ENCODE measurements at regions not wholly inside any gene's neighbourhood (a gene's known extent, or its start where the extent isn't known, plus 50 kb on each side); places are given as distances from the start of the nearest gene placed in this dataset.

GRCh38 chr3:33932010-33932764 lies 133.8 kb downstream of the PDCD6IP start:
- TF ChIP-seq CTCF (IDR thresholded peaks at IDR 0.05; ENCODE audit: insufficient read depth, missing control alignments) = no peak
- DNase-seq (ENCODE audit: insufficient read length, low spot score) (no peak), FAIRE-seq (no peak)

- TF ChIP-seq CTCF (IDR thresholded peaks at IDR 0.05; ENCODE audit: insufficient read depth, missing control alignments) = no peak
- DNase-seq (ENCODE audit: insufficient read length, low spot score) = no peak
- no peak for FAIRE-seq
Observed at GRCh38 chr3:33936171-33936920, 137.9 kb downstream of the PDCD6IP start.

- TF ChIP-seq CTCF (IDR thresholded peaks at IDR 0.05; ENCODE audit: insufficient read depth, missing control alignments) = no peak
- DNase-seq (ENCODE audit: insufficient read length, low spot score) (no peak), FAIRE-seq (no peak)
Observed at GRCh38 chr3:33936921-33937525, 138.6 kb downstream of the PDCD6IP start.

GRCh38 chr3:33937628-33938027 lies 139.2 kb downstream of the PDCD6IP start:
- no peak for DNase-seq (ENCODE audit: insufficient read length, low spot score)
- no peak for FAIRE-seq
- TF ChIP-seq CTCF (IDR thresholded peaks at IDR 0.05; ENCODE audit: insufficient read depth, missing control alignments) = no peak

GRCh38 chr3:33940149-33940548 lies 141.7 kb downstream of the PDCD6IP start:
- no peak for DNase-seq (ENCODE audit: insufficient read length, low spot score)
- FAIRE-seq = no peak

GRCh38 chr3:33940736-33941135 lies 142.3 kb downstream of the PDCD6IP start:
- no peak for TF ChIP-seq CTCF (IDR thresholded peaks at IDR 0.05; ENCODE audit: insufficient read depth, missing control alignments)
- no peak for DNase-seq (ENCODE audit: insufficient read length, low spot score)
- no peak for FAIRE-seq

More at GRCh38 chr3:33940149-33940548, 141.7 kb downstream of the PDCD6IP start:
- TF ChIP-seq CTCF (IDR thresholded peaks at IDR 0.05; ENCODE audit: insufficient read depth, missing control alignments) = no peak

All from D721Med (cell line).